ENCODE measurements at regions not wholly inside any gene's neighbourhood (a gene's known extent, or its start where the extent isn't known, plus 50 kb on each side); places are given as distances from the start of the nearest gene placed in this dataset.

DNA sequence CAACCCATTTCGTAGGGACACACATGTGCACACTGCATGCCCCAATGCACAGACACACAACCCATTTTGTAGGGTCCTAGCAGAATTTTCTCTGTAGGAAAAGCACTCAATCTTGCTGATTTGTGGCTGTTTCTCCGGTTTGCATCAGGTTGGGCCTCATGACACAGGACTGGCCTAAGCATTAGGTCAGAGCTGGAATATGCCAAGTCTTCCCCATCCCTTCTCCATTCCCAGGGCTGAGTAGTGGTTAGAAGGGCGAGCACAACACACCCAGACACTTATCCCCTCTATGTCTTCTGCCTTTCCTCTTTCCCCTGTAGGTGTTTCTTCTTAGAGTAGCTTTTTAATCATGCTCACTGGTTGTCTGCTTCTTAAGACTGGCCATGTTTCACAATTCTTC, 295.9 kb downstream of the SOX11 start:
- no peaks in the 10 kb centered on the region for H3K27me3 ChIP-seq (ENCODE audit: insufficient read depth, low read length)
- ChIA-PET POLR2A (no interaction called here), RAD21 (ENCODE audit: low non-redundant PET in 1 of 2, low total read pairs in 2 of 2, uncharacterized antibody in 2 of 2, unreplicated experiment in 2 of 2) (no interaction called here), CTCF (no interaction called here)
- no peaks in the 10 kb centered on the region for H3K4me1 ChIP-seq (ENCODE audit: control insufficient read depth in 1 of 2, insufficient read depth in 2 of 2, low read length in 2 of 2)
- no peak overlapping the region for H3K4me3 ChIP-seq (replicated peaks in 1 of 2; ENCODE audit: low read depth in 1 of 2, low read length in 2 of 2)
- no peak overlapping the region for H3K9ac ChIP-seq (ENCODE audit: low read length)
- no peak overlapping the region for H3K27ac ChIP-seq (ENCODE audit: low read depth, low read length)
- no peak for ATAC-seq
- H3K79me2 ChIP-seq (ENCODE audit: insufficient read depth, low read length): no peaks in the 10 kb centered on the region
- no peak for DNase-seq (ENCODE audit: low read depth, low spot score)
- H3K36me3 ChIP-seq (ENCODE audit: control insufficient read depth in 1 of 2, insufficient read depth in 2 of 2, low read length in 2 of 2): no peaks in the 10 kb centered on the region
- intact Hi-C loops (cut with micrococcal nuclease): no loop called here
- no peaks in the 10 kb centered on the region for H3K9me2 ChIP-seq (ENCODE audit: insufficient read depth)
- no peak overlapping the region for H2AFZ ChIP-seq (ENCODE audit: low read depth, low read length, poor library complexity, severe bottlenecking)
- no peak overlapping the region for H3K4me2 ChIP-seq (ENCODE audit: low read length)
- no peaks in the 10 kb centered on the region for H4K20me1 ChIP-seq (ENCODE audit: insufficient read depth)
- no peak for TF ChIP-seq JUND (IDR thresholded peaks at IDR 0.05)
- peaks cover 0 to 13% of the 10 kb centered on the region in 2 experiments; a peak in 3 of 4 replicates for H3K9me3 ChIP-seq (ENCODE audit: control insufficient read depth in 1 of 2, insufficient read depth in 1 of 2, low read depth in 1 of 2, low read length in 2 of 2)
- no TSS peak for BruUV-seq (replicated peaks)

DNA sequence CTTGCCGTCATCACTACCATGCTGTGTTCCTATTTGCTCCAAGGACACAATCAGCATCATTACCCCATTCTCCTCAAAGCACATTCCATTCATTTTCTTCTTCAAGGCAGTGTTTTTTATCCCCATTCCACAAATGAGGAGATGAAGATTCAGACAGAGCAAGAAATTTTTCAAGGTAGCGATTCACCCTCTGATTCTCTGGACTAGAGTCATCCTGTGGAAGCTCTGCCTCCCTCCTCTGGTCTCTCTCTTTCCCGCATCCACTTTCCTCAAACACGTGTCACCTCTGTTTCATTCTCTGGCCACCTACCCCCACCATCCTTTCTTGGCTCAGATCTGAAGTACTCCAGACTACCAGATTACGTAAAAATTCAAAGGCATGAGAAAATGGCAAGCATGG, 297.9 kb downstream of the SOX11 start:
- TF ChIP-seq, protein P1, sequence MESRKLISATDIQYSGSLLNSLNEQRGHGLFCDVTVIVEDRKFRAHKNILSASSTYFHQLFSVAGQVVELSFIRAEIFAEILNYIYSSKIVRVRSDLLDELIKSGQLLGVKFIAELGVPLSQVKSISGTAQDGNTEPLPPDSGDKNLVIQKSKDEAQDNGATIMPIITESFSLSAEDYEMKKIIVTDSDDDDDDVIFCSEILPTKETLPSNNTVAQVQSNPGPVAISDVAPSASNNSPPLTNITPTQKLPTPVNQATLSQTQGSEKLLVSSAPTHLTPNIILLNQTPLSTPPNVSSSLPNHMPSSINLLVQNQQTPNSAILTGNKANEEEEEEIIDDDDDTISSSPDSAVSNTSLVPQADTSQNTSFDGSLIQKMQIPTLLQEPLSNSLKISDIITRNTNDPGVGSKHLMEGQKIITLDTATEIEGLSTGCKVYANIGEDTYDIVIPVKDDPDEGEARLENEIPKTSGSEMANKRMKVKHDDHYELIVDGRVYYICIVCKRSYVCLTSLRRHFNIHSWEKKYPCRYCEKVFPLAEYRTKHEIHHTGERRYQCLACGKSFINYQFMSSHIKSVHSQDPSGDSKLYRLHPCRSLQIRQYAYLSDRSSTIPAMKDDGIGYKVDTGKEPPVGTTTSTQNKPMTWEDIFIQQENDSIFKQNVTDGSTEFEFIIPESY (IDR thresholded peaks at IDR 0.05; ENCODE audit: extremely low read depth, insufficient replicate concordance, low read length): no peak
- TF ChIP-seq JUND (IDR thresholded peaks at IDR 0.05) (no peak), ZNF274 (IDR thresholded peaks at IDR 0.05; ENCODE audit: low read depth, low read length) (no peak), TCF7L2 (IDR thresholded peaks at IDR 0.05; ENCODE audit: borderline replicate concordance, extremely low read depth, insufficient read depth, insufficient read length) (no peak), POLR2A (IDR thresholded peaks at IDR 0.05; ENCODE audit: borderline replicate concordance, extremely low read depth, insufficient read depth, insufficient read length) (no peak), CEBPB (IDR thresholded peaks at IDR 0.05; ENCODE audit: low read depth) (no peak), YY1 (IDR thresholded peaks at IDR 0.05; ENCODE audit: extremely low read depth, insufficient replicate concordance, low read depth, low read length) (no peak), POLR2AphosphoS5 (IDR thresholded peaks at IDR 0.05; ENCODE audit: low read depth, low read length) (no peak), EZH2 (IDR thresholded peaks at IDR 0.05) (no peak), EZH2phosphoT487 (IDR thresholded peaks at IDR 0.05; ENCODE audit: borderline replicate concordance) (no peak), ELF1 (IDR thresholded peaks at IDR 0.05; ENCODE audit: borderline replicate concordance, low read depth) (no peak)
- TF ChIP-seq, protein P2, sequence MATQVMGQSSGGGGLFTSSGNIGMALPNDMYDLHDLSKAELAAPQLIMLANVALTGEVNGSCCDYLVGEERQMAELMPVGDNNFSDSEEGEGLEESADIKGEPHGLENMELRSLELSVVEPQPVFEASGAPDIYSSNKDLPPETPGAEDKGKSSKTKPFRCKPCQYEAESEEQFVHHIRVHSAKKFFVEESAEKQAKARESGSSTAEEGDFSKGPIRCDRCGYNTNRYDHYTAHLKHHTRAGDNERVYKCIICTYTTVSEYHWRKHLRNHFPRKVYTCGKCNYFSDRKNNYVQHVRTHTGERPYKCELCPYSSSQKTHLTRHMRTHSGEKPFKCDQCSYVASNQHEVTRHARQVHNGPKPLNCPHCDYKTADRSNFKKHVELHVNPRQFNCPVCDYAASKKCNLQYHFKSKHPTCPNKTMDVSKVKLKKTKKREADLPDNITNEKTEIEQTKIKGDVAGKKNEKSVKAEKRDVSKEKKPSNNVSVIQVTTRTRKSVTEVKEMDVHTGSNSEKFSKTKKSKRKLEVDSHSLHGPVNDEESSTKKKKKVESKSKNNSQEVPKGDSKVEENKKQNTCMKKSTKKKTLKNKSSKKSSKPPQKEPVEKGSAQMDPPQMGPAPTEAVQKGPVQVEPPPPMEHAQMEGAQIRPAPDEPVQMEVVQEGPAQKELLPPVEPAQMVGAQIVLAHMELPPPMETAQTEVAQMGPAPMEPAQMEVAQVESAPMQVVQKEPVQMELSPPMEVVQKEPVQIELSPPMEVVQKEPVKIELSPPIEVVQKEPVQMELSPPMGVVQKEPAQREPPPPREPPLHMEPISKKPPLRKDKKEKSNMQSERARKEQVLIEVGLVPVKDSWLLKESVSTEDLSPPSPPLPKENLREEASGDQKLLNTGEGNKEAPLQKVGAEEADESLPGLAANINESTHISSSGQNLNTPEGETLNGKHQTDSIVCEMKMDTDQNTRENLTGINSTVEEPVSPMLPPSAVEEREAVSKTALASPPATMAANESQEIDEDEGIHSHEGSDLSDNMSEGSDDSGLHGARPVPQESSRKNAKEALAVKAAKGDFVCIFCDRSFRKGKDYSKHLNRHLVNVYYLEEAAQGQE (IDR thresholded peaks at IDR 0.05; ENCODE audit: low read depth): no peak
- TF ChIP-seq, protein P3, sequence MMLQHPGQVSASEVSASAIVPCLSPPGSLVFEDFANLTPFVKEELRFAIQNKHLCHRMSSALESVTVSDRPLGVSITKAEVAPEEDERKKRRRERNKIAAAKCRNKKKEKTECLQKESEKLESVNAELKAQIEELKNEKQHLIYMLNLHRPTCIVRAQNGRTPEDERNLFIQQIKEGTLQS (IDR thresholded peaks at IDR 0.05): no peak
- H4K20me1 ChIP-seq (ENCODE audit: insufficient read depth): no peaks in the 10 kb centered on the region
- H3K9me3 ChIP-seq (ENCODE audit: control insufficient read depth in 1 of 2, insufficient read depth in 1 of 2, low read depth in 1 of 2, low read length in 2 of 2): peaks cover 0 to 12% of the 10 kb centered on the region in 2 experiments; a peak in 3 of 4 replicates
- H3K4me3 ChIP-seq (replicated peaks in 1 of 2; ENCODE audit: low read depth in 1 of 2, low read length in 2 of 2): no peak overlapping the region
- H3K4me1 ChIP-seq (ENCODE audit: control insufficient read depth in 1 of 2, insufficient read depth in 2 of 2, low read length in 2 of 2): no peaks in the 10 kb centered on the region
- no peak overlapping the region for H3K27ac ChIP-seq (ENCODE audit: low read depth, low read length)
- DNase-seq (ENCODE audit: low read depth, low spot score) (no peak), ATAC-seq (no peak)
- no peak overlapping the region for H3K4me2 ChIP-seq (ENCODE audit: low read length)
- no TSS peak for BruUV-seq (replicated peaks)
- RAD21 ChIA-PET (ENCODE audit: low non-redundant PET in 1 of 2, low total read pairs in 2 of 2, uncharacterized antibody in 2 of 2, unreplicated experiment in 2 of 2): no interaction called here
- no peaks in the 10 kb centered on the region for H3K27me3 ChIP-seq (ENCODE audit: insufficient read depth, low read length)
- no peaks in the 10 kb centered on the region for H3K79me2 ChIP-seq (ENCODE audit: insufficient read depth, low read length)
- H3K36me3 ChIP-seq (ENCODE audit: control insufficient read depth in 1 of 2, insufficient read depth in 2 of 2, low read length in 2 of 2): no peaks in the 10 kb centered on the region
- no peaks in the 10 kb centered on the region for H3K9me2 ChIP-seq (ENCODE audit: insufficient read depth)
- CTCF ChIA-PET: no interaction called here
- no peak overlapping the region for H3K9ac ChIP-seq (ENCODE audit: low read length)
- intact Hi-C loops (cut with micrococcal nuclease): no loop called here
- no peak overlapping the region for H2AFZ ChIP-seq (ENCODE audit: low read depth, low read length, poor library complexity, severe bottlenecking)
- POLR2A ChIA-PET: no interaction called here

Data from HCT116 (cell line).